HG03457 (cell line): ENCODE measurements at regions not wholly inside any gene's neighbourhood (a gene's known extent, or its start where the extent isn't known, plus 50 kb on each side); places are given as distances from the start of the nearest gene placed in this dataset.
"Not testable (repeated sequence)": the region's sequence is repeated elsewhere in the genome, so short reads cannot be mapped to it uniquely, and the experiment has no call there.

Experiments used
- ATAC-seq: cut with Tn5 transposase; IDR thresholded peaks from one replicate; pipeline ENCODE4 v1.9.1; 2021; ENCODE audit warnings: moderate number of reproducible peaks; ENCODE audit not compliant: unreplicated experiment

DNA sequence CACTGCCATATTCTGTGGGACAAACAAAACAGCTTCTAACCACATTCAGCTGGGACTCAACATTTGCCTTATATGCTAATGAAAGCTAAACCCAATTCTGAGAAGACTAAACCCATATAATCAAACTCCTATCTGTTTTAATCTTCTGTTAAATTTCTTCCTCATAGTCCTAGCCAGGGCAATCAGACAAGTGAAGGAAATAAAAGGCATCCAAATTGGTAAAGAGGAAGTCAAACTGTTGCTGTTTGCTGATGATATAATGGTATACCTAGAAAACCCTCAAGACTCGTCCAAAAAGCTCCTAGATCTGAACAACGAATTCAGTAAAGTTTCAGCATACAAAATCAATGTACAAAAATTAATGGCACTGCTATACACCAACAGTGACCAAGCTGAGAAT lies 157.1 kb downstream of the PHLDA1 start:
- ATAC-seq, result no peak

DNA sequence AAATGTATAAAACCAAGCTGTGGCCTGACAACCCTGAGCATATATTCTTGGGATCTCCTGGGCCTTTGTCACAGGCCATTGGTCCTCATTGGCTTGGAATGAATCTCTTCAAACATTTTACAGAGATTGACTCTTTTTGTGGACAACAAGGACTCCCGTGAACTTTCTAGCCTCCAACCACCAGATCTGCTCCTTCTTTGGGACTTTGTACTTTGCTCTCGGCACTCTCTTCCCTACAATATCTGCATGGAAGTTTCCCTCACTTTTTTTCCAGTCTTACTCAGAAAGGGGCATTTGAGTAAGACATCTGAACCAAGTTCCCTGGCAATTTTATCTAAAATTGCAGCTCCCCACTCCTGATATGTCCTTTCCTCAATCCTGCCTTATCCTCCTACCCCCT lies 158.8 kb downstream of the PHLDA1 start:
- no peak for ATAC-seq

DNA sequence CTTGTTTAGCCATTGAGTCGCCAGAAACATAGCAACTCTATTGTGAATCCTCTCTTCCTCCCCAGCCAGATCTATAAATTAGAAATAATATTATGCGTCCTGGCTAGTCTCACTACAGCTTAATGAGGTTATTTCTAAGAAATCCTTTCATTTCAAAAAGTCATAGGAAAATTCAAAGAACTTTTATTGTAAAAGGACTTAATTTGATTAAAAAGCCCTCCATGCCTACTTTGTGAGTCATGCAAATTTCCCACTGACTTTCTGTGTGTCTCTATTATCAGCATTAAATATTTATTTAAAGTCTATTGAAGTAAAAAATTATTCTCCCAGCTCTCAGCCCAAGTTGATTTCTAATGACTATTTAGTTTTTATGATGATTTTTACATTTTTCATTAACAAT lies 160.7 kb downstream of the PHLDA1 start:
- no peak for ATAC-seq

DNA sequence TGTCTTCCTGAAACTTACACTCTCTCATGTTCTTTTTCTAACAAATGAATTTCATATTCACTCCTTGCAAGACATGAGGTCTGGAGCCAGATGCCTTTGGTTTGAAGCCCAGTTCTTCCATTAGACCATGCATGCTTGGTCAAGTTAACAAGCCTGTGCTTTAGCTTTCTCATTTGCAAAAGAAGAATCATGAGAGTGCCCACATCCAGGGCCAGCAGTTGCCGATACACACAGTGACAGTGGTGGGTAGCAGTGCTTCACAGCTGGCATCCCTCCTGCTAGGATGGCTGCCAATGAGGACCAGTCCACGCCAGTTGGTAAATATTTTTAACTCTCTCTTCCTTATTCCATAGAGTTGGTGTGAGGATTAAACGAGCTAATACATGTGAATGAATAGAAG lies 163.1 kb downstream of the PHLDA1 start:
- ATAC-seq, result no peak

DNA sequence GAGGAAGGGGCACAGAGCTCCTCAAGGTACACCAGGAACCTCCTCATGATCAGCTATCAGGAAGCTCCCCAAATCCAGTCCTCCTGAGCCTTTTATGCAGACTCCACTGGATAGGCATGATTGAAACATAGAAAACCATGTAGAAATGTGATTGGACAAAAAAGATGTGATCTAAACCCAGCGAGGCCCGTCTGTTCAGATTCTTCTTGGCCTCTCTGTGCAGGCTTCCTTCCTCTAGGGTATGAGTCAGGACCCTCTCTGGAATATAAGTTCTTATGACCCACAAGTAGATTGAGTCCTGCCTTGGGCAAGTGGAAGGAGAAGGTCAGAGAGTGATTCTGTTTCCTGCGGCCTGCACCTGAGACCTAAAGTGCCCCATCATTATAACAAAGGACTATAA lies 166.3 kb downstream of the PHLDA1 start:
- ATAC-seq, result no peak

DNA sequence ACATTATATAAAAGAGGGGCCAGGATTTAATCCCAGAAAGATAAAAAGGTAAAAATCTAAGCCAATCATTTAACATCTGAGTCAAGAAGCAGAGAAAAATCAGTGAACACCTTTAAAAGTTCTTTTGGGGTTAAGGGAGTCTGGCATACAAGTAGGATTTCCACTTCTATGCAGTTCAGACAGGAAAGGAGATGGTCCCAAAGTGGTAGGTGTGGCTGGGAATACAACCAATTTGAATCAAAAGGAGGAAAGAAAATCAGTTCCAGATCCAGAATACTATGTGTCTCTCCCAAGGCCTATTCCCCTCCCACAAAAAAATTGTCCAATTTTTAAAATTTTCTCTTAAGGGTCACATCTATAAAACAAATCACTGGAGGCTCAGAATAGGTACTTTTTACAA lies 167.4 kb downstream of the PHLDA1 start:
- no peak for ATAC-seq

DNA sequence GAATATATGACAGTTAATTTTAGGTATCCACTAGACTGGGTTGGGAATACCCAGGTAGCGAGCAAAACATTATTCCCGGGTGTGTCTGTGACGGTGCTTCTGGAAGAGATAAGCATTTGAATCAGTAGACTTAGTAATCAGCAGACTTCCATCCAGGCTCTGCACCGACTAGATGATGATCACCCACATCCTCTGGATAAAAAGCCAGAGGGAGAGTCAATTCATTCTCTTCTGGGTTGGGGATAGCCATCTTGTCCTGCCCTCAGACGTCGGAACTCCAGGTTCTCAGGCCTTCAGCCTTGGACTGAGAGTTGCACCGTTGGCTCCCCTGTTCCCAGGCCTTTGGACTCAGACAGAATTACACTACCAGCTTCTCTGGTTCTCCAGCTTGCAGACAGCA lies 168.0 kb downstream of the PHLDA1 start:
- no peak for ATAC-seq

DNA sequence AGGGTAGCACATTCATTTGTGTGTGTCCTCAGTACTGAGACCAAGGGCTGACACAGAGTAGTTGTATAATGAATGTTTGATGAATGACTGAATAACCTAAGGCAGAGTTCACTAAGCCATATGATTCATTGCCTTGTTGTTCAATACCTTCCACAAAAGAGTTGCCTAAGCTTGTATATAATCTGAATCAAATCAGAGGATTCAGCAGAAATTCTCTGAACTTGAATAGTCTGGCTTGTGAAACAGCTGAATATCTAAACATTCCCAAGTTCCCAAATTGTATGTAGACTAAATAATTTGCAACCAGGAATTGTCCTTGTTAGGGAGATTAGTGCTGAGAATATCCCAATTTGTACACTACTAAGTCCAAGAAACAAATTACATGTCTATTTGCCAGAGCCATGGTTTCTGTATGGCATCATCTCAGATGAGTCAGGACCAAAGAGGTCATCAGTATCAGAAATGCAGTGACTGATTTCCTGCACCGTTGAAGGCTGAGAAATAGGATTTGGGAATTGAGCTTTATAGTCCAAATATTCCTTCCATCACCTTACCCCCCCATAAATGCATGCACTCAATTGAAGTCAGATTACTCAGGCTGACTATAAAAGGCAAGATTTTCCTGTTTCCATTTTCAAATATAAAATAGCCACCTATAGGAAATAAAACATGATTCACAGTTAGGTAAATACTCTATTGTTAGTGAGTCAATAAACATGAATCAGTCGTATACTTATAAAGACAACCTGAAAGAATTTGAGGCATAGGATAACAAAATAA lies 168.7 kb downstream of the PHLDA1 start:
- no peak for ATAC-seq

DNA sequence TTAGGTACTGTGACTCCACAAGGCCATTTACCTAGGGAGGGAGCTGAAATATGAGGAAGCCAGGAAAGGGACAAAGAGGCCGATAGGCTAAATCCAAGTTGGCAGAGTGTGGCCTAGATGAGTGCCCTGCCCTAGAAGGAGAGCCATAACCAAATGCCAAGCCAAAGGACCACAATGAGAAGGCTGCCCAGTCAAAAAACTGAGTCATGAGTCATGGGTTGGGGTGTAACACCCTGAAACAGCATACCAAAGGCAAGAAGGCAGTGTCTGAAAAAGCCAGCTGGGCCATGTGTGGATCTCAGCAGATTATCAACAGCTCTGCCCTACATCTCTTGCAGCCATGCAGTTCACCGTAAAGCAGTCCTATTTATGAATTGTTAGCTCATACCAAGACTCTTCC lies 171.7 kb downstream of the PHLDA1 start:
- ATAC-seq, result no peak

DNA sequence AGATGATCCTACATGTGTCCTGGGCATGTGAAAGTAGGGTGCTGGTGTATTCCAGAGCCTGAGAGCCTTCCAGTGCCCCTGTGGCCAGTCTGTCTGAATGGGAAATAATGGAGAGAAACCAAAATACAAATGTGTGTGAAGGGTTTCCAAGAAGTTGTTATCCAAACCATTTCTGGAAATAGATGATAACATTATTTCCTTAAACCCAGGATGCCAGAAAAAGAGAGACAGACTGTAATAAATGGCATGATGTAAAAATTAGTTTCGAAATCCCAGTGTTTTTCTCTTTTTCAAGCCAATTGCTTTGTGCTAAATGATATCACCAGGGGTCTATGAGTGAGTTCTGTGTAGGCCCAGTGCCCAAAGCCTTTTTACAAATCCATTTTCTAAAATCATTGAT lies 175.3 kb downstream of the PHLDA1 start:
- no peak for ATAC-seq

DNA sequence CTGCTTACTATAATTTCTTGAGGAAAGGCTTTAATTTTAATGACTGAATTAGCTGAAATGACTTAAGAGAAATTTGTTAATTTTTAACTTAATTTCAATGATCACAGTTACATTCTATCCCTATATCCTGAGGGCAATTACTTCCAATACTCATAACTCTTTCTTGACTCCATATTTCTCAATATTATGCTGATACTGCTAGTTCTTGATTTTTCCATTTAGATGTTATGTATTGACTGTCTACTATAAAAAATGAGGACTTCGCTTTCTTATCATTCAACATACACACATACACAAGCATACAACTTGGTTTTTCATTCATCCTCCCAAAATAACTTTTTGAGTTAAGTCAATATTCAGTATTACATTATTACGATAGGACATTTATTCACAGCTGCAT lies 176.2 kb downstream of the PHLDA1 start:
- no peak for ATAC-seq

DNA sequence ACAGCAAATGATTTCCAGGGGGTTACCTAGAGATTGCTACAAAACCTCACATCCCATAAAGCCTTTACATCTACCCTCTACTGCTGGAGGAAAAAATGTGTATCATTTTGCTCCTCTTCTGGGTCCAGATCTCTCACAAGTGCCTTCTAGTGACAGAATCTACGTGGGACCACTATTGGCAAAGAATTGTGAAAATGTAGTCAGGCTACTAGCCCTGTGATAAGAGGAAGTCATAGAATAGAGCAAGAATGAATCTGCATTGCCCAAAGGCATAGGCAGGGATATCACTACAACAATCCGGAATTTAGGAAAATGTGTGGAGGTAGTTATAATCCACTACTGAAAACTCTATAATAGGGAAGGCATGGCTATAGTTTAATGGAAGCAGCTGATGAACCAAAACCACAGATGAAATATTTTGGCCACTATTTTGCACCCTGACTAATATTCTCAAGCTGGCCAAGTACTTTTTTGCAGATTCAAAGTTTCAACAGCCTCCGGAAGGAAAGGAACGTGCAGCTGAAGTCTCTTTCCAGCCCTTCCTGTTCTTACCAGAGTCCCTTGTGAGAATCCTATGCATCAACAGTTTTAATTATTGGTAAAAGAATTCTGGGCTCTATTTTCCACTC lies 176.8 kb downstream of the PHLDA1 start:
- no peak for ATAC-seq

DNA sequence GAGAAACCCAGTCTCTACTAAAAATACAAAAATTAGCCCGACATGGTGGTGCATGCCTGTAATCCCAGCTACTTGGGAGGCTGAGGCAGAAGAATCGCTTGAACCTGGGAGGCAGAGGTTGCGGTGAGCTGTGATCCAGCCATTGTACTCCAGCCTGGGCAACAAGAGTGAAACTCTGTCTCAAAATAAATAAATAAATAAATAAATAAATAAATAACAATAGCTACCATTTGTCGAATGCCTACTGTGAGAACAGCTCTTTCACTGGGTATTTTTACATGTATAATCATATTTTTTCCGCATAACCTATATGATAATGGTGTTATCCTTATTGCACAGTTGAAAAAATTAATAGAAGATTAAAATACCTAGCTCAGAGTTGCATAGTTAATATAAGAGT lies 177.4 kb downstream of the PHLDA1 start:
- ATAC-seq, result not testable (repeated sequence)

DNA sequence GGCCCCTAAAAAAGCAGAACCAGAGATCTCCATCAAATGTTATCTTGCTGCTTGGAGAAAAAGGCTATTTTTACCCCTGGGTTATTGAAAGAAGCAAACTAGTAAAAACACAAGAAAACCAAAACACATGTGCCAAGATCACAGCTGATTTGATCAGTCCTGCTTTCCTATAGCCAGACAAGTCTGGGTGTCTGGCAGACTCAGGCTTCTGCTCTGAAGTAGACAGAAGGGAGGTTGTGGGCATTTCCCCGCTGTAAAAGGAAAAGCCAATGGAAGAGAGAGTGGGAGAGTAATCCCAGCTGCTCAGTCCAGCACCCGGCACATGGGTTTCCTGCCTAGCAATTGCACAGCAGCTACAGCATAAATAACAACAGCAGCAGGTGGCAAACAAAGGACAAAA lies 177.9 kb downstream of the PHLDA1 start:
- no peak for ATAC-seq

DNA sequence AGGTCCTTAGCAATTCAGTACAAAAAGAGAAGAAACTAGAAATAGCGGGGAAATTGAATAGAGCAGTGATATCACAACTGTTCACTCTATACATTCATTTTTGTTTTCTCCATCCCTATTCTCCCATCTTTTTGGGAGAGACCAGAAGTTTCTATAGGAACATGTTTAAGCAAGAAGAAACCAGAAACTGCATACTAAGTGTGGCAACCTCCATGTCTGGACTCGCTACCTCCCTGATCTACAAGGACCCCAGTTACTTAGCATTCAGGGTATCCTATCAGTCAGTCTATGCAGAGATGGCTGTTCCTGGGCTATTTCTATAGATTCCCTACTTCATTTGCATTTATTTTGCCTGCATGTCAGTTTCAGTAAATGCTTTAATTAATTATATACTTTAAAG lies 178.6 kb downstream of the PHLDA1 start:
- no peak for ATAC-seq

DNA sequence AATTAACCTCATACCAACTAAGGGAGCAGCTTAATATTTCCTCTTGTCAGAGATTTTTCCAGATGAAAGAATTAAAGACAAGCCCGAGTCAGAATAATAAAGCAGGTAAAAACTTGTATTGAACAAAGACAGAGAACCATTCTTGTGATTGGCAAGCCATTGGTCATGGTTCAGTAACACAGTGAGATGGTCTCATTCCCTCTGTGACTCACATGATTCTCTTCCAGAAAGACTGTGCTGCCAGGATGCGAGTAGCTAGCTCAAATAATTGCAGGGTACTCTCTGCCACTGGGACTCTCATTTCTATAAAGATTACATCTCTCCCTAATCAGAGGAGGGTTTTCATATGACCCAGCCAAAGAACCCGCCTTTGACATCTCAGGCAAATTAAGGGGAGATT lies 179.4 kb downstream of the PHLDA1 start:
- ATAC-seq, result no peak

DNA sequence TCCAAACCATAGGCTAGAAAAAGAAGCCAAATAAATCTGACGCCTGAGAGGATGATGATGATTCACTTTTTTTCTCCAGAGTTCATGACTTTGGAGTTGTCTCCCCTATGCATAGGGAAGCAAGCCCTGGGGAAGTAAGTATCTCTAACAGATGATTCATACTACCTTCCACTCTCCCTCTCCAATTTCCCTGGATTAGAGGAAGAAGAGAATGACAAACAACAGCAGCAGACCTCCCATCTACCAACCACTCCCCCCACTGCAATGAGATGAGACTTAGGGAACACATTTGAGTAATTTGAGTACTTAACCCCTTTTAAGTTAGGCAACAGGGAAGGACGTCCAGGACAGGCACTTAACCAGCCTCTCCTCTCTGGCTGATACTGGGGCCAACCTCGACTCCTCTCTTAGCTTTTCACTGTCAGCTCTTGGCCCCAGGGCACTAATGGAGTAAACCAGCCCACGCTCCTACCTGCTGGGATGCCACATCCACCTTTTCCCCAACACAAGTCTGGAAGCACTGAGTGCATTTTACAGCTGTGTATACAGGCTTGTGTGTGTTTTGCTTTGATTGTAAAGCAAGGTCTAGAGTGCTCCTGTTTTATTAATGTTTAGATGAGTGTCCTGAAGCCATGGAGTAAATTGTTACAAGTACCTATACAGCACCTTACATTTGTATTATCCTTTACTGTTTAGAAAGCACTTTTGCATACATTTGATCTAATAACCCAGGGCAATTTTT lies 180.7 kb downstream of the PHLDA1 start:
- no peak for ATAC-seq

DNA sequence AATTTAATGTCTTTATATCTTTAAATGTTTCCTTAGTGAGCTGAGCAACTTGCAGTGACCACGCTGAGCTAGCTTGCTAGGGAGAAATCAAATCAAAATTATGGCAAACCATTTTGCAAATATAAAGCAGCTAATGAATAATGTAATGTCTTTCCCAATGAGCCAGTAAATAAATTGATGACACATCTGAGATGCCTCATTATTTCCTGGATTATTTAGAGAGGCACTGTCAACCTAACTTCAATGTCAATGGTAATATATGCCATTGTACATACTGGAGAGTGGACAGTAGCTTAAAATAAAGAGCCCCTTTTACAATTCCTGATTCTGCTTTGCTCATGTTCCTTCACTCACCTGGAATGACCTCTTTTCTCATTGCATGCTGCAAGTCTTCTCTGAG lies 182.6 kb downstream of the PHLDA1 start:
- no peak for ATAC-seq

DNA sequence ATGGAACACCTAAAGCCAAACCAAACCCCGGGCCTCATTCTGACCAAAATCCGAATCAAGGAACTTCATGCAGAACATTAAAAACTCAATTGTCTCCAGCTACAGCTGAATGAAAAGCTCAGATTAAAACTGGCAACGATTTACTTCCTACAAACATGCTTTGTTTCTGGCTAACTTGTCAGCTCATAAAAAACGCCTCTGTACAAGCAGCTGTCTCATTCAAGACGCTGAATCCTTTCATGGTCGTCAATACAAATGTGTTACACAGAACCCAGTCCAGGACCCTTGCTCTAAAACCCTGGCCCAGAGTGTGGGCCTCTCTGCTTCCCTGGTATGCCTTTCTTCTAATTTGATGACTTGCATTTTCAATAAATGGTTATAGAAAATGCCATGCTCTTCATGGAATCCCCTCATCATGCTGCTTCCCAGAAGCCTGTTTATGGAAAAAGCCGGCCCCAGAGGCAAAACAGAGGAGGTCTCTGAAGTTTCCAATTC lies 183.1 kb downstream of the PHLDA1 start:
- ATAC-seq, result no peak

DNA sequence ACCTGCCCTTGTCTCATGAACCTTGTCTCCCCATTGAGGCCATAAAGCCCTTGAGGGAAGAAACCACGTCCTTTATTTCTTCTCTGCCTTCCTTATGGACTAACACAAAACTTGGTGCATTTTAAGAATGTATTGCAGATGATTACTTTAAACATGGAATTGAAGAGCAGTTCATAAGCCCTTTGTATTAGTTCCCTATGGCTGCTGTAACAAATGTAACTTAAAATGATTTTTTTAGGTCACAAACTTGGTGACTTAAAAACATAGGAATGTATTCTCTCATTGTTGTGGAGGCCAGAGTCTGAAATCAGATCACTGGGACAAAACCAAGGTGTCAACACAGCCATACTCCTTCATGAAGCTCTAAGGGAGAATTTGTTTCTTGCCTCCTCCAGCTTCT lies 185.5 kb downstream of the PHLDA1 start:
- no peak for ATAC-seq

DNA sequence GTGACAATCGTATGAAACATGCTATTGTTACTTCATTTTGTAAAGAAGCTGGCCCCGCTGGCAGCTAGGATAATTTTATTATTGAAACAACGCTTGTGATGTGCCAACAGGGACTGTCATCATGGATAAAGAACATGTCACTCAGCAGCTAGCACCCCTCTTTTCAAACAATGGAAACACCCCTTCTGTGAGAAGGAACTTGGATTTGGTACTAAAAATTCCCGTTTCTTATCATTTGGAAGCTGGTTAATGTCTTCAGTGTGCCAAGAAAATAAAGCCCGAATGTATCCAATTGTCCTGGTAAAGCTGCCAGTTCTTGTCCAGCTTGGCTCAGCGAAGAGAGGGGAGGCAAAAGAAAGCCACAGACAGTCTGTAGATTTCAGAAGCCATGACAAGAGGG lies 186.6 kb downstream of the PHLDA1 start:
- ATAC-seq, result no peak
